NCI-H128 (cell line): ENCODE measurements at regions not wholly inside any gene's neighbourhood (a gene's known extent, or its start where the extent isn't known, plus 50 kb on each side); places are given as distances from the start of the nearest gene placed in this dataset.

Source experiments
- DNase-seq: peaks from one replicate; lab custom pipeline; 2025; ENCODE audit not compliant: unreplicated experiment; lab: John Stamatoyannopoulos, UW

DNA sequence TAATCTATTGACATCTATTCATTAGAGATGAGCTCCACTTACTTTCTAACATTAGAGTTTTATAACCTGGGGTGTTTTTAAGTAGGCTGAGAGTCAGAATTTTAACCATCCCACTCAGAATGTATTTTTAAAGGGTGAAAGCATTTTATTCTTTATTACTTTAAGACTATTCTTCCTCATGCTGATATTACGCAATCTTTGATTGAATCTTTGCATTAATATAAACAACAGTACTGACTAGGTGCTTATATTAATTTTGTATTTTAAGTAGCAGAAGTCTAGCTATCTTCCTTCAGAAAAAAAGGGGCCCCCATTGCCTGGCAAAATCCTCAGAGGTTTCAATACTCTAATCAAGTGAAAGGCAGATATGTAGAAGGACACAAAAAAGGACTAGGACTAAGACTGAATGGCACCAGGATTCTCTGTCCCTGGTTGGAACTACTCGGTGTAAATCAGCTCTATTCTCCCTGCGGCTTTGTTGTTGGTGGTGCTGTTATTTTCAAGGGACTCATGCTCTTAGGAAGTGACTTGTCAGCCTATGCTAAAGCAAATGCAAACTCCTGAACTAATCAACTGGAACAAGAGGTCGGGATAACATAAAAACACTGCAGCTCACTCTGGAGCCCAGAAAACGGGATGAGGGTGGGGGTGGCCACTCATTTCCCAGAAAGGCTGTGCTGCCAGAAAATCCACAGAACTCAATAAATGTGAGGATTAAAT lies 1324.4 kb downstream of the GRIK2 start:
- no peak for DNase-seq

GRCh38 chr6:102717252-102717651 lies 1323.7 kb downstream of the GRIK2 start:
- DNase-seq: no peak

DNA sequence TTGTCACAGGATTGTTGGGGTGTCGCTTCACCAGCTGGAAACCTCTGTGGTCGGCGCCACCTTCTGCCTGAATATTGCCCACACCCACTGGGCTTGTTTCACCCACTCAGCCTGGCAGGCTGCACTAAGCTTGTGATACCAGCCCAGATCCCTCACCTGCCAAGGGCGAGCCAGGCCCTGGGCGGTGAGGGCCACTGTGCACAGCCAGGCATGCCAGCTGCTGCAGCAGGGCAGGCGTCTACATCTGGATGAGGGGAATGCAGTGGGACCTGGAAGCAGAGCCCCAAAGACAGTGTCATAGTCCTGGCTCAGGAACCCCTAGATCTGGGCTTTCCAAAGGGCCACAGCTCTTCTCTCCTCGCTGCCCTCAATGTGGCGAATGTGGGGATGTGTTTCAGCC lies 1307.5 kb downstream of the GRIK2 start:
- DNase-seq: no peak

DNA sequence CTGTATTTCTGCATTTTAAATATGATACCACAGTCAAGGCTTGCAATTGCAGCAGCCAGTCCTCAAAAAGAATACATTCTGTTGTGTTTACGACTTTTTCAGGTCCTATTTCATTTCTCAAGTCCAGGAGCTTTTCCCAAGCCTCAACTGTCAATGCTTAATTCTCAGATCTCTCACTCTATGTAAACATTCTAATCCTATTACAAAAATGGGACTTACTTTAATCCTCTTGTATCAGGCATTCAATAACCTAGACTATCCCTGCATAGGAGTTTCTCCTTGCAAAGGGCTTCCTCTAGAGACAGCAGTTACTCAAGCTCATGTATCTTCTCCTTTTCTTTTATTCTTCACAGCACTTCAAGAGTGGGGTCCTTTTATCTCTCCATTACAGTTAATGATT lies 1293.0 kb downstream of the GRIK2 start:
- DNase-seq: no peak

- DNase-seq: no peak
Observed at GRCh38 chr6:102680413-102680812, 1286.9 kb downstream of the GRIK2 start.

DNA sequence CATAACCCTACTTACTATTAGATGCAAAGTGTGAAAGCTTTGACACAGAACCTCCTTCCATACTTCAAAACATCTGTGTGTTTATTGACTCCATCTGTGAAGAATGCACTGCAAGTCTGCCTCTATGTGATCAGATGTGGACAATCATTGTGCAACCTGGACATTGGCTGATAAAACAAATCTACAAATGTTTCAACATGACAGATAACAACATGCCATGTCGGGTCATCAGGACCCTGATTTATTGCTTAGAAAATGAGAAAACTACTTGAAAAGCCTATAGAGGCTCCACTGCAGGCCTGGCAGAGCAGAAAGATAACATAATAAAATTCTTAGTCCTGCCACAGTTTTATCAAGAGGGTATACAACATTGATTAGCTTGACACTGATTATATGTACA lies 1286.4 kb downstream of the GRIK2 start:
- DNase-seq: no peak

GRCh38 chr6:102677225-102677624 lies 1283.7 kb downstream of the GRIK2 start:
- no peak for DNase-seq

GRCh38 chr6:102670735-102671134 lies 1277.2 kb downstream of the GRIK2 start:
- no peak for DNase-seq

- no peak for DNase-seq
Observed at GRCh38 chr6:102662851-102663250, 1269.3 kb downstream of the GRIK2 start.

GRCh38 chr6:102660303-102660702 lies 1266.8 kb downstream of the GRIK2 start:
- no peak for DNase-seq

DNA sequence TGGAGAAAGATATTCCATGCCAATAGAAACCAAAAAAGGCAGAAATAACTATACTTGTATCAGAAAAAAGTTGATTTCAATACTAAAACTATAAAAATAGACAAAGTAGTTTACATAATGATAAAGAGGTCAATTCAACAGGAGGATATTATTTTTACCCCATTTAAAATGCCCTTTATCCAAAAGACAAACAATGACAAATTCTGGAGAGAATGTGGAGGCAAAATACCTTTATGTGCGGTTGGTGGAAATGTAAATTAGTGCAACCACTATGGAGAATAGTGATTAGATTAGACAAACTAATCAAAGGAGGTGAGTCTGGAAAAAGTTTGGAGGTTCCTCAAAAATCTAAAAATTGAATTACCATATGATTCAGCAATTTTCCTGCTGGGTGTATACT lies 1262.3 kb downstream of the GRIK2 start:
- no peak for DNase-seq

- DNase-seq: no peak
Observed at GRCh38 chr6:102641426-102641825, 1247.9 kb downstream of the GRIK2 start.

DNA sequence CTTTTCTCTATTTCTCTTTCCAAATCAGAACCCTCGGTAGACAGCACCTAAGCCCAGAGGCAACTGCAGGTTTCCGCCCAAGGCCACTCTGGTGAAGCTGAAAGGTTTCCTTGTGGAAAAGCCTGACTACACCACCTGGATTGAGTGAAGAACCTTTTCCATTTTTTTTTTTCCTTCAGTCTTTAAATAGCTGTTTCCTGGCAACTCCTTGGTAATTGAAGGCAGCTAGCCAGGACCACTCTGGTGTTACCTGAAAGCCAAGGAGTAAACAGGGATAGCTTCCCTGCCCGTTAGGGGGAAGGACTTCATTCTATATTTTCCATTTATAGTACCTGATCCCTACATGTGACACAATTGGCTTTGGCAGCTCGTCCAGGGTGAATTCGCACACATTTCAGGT lies 1238.4 kb downstream of the GRIK2 start:
- DNase-seq: no peak

DNA sequence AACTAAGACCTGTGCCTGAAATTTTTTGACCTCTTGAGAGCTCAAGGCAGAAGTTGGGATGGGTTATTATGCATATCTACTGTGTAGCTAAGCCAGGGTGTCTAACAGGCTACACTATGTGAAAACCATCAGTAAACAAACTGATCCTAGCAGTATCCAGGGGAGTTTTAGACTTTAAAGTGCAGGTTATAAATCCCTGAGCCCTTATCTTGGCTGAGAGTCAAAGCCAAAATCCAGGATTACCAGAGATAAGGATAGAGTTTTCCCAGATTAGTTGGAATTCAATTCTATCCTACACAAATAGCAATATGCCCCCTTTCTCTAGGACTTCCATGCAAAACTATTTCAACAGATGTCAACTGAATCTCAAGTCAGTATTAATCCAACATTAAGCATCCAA lies 1229.7 kb downstream of the GRIK2 start:
- DNase-seq: no peak

DNA sequence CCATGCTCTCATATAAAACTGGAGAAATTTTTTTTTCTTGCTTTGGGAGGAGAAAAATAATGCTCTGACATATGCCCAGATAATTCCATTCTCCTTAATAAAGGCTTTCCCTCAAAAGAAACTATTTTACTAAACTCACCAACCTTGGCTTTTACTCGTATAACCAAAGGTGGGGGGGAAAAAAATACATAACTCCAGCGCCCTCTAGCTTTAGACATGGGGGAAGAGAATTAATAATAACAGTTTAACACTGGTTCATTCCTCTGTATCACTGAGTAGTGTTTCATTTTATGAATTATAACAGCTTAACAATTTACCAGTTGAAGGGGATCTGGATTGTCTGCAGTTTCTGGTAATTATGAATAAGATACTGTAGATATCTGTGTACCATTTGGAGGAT lies 1226.1 kb downstream of the GRIK2 start:
- no peak for DNase-seq

DNA sequence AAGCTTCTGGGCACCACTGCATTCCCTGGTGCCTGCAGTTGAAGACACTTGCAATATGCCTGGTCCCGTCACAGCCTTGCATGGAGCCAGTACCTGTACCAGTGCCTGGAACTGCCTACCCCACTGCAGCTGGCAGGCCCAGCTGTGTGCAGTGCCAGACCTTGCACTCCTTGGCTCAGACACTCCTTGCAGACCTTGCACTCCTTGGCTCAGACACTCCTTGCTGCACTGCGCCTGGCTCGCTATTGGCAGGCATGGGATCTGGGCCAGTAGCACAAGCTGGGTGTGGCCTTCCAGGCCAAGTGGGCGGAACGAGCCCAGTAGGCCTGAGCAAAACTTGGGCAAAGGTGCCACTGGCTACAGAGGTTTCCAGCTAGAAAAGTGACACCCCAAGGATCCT lies 1189.1 kb downstream of the GRIK2 start:
- DNase-seq: no peak

GRCh38 chr6:102581378-102582124 lies 1188.0 kb downstream of the GRIK2 start:
- no peak for DNase-seq

DNA sequence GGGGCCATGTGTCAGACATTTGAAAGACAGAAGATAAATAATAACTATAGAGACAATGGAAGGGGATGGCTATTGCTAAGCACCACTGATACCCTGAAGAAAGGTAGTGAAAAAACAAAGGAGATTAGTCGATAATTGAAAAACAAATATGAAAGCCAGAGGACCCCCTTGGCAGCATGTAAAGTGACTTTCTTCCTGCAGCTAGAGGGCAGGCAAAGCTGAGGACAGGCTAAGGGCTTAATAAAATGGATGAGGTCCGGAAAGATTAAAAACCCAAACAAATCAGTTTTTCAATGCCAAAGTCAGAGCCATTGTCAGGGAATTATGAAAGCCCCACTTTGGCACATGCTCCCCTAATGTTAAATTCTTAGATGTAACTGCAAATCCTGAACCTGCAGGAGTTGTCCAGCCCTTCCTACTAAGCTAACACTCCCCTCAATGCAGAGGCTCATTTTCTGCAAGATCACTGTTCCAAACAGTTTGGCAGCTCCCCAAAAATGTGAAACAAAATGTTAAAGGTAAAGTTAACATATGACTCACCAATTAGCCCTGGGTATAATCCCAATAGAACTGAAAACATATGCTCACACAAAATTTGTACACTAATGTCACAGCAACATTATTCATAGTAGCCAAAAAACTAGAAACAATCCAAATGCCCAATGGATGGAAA lies 1177.9 kb downstream of the GRIK2 start:
- DNase-seq: no peak

DNA sequence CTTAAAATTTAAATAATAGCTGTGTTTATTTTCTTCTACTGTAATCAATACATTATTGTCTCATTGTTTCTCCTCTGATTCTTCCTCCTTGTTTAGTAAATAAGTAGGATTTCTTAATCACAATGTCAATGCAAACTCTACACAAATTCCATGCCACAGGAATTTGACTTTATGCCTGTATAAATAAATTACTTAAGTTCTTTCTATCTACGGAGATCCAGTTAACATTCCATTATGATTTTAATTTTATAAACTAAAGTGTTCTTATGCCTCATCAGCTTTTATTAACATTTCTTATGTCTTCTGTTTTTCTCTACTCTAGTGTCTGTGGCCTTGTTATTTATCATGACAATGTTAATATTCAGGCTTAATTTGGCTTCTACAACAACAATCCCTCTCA lies 1169.2 kb downstream of the GRIK2 start:
- DNase-seq: no peak

DNA sequence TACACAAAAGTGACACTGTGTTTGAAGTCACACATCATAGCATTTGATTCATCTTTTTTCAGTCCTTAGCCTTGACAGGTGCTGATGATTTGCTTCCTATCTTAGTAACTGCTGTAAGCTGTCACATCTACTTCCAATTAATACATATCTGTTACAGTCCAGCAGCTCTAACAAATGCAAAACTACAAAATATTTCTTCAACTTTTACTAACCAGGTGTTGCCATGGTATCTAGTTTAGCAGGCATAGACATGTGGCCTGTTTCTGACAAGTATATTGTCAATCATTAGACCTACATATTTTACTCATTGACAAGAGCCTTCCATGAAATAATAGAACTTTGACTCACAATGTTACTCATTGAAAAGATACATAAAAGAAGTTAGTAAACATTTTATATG lies 1159.7 kb downstream of the GRIK2 start:
- no peak for DNase-seq

GRCh38 chr6:102549221-102549874 lies 1155.8 kb downstream of the GRIK2 start:
- DNase-seq: no peak

DNA sequence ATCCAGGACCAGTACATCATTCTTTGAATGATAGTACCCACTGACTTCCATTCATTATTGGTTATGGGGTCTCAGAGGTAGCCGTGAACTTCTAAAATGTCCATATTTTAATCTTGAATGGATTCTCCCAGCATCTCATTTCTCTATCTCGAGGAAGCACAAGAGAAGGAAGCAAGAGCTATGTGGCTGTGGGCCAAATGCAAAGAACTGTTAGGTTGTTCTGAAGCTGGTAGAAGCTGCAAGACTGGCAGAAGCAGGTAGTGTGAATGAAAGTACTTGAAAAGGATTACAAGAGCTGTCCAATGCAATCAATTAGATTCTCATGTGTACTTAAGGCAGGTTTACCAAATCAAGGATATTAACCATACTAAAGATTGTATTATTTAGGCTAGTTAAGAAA lies 1131.8 kb downstream of the GRIK2 start:
- DNase-seq: no peak
